ENCODE measurements at regions not wholly inside any gene's neighbourhood (a gene's known extent, or its start where the extent isn't known, plus 50 kb on each side); places are given as distances from the start of the nearest gene placed in this dataset.

- no peak for TF ChIP-seq POLR2AphosphoS5 (IDR thresholded peaks at IDR 0.05; ENCODE audit: low read depth, low read length)
- TF ChIP-seq SPI1 (IDR thresholded peaks at IDR 0.05; ENCODE audit: low read depth, low read length): no peak
- no peak for TF ChIP-seq TAF1 (IDR thresholded peaks at IDR 0.05; ENCODE audit: low read depth, low read length)
- no peak for TF ChIP-seq POU2F2 (IDR thresholded peaks at IDR 0.05; ENCODE audit: low read depth, low read length)
- no peak for TF ChIP-seq POLR2A (IDR thresholded peaks at IDR 0.05; ENCODE audit: low read depth, low read length)
- no peak for TF ChIP-seq PAX5 (IDR thresholded peaks at IDR 0.05; ENCODE audit: insufficient read depth, low read length, severe bottlenecking)
- no peak for DNase-seq (ENCODE audit: insufficient read length, low spot score)
- no peak for FAIRE-seq
Measured at GRCh38 chr1:87165177-87165576, 163.5 kb upstream of the LMO4 start.

GRCh38 chr1:87167157-87167789 is 161.4 kb upstream of the LMO4 start:
- FAIRE-seq (no peak), DNase-seq (ENCODE audit: insufficient read length, low spot score) (no peak)
- TF ChIP-seq POU2F2 (IDR thresholded peaks at IDR 0.05; ENCODE audit: low read depth, low read length) (no peak), POLR2A (IDR thresholded peaks at IDR 0.05; ENCODE audit: low read depth, low read length) (no peak), PAX5 (IDR thresholded peaks at IDR 0.05; ENCODE audit: insufficient read depth, low read length, severe bottlenecking) (no peak), POLR2AphosphoS5 (IDR thresholded peaks at IDR 0.05; ENCODE audit: low read depth, low read length) (no peak), SPI1 (IDR thresholded peaks at IDR 0.05; ENCODE audit: low read depth, low read length) (no peak), TAF1 (IDR thresholded peaks at IDR 0.05; ENCODE audit: low read depth, low read length) (no peak)

- DNase-seq (ENCODE audit: insufficient read length, low spot score) (no peak), FAIRE-seq (no peak)
- TF ChIP-seq POLR2A (IDR thresholded peaks at IDR 0.05; ENCODE audit: low read depth, low read length) (no peak), PAX5 (IDR thresholded peaks at IDR 0.05; ENCODE audit: insufficient read depth, low read length, severe bottlenecking) (no peak), TAF1 (IDR thresholded peaks at IDR 0.05; ENCODE audit: low read depth, low read length) (no peak), POU2F2 (IDR thresholded peaks at IDR 0.05; ENCODE audit: low read depth, low read length) (no peak), POLR2AphosphoS5 (IDR thresholded peaks at IDR 0.05; ENCODE audit: low read depth, low read length) (no peak), SPI1 (IDR thresholded peaks at IDR 0.05; ENCODE audit: low read depth, low read length) (no peak)
Measured at GRCh38 chr1:87167848-87168525, 160.7 kb upstream of the LMO4 start.

- TF ChIP-seq POU2F2 (IDR thresholded peaks at IDR 0.05; ENCODE audit: low read depth, low read length) (no peak), POLR2A (IDR thresholded peaks at IDR 0.05; ENCODE audit: low read depth, low read length) (no peak), POLR2AphosphoS5 (IDR thresholded peaks at IDR 0.05; ENCODE audit: low read depth, low read length) (no peak), SPI1 (IDR thresholded peaks at IDR 0.05; ENCODE audit: low read depth, low read length) (no peak), PAX5 (IDR thresholded peaks at IDR 0.05; ENCODE audit: insufficient read depth, low read length, severe bottlenecking) (no peak)
- FAIRE-seq: no peak
- DNase-seq (ENCODE audit: insufficient read length, low spot score): no peak
Measured at GRCh38 chr1:87169263-87169910, 159.3 kb upstream of the LMO4 start.

GRCh38 chr1:87170157-87170556 is 158.5 kb upstream of the LMO4 start:
- TF ChIP-seq PAX5 (IDR thresholded peaks at IDR 0.05; ENCODE audit: insufficient read depth, low read length, severe bottlenecking): no peak
- no peak for TF ChIP-seq TAF1 (IDR thresholded peaks at IDR 0.05; ENCODE audit: low read depth, low read length)
- no peak for TF ChIP-seq SPI1 (IDR thresholded peaks at IDR 0.05; ENCODE audit: low read depth, low read length)
- no peak for TF ChIP-seq POU2F2 (IDR thresholded peaks at IDR 0.05; ENCODE audit: low read depth, low read length)
- TF ChIP-seq POLR2A (IDR thresholded peaks at IDR 0.05; ENCODE audit: low read depth, low read length): no peak
- TF ChIP-seq POLR2AphosphoS5 (IDR thresholded peaks at IDR 0.05; ENCODE audit: low read depth, low read length): no peak
- FAIRE-seq (no peak), DNase-seq (ENCODE audit: insufficient read length, low spot score) (no peak)

GRCh38 chr1:87170931-87171598 is 157.6 kb upstream of the LMO4 start:
- FAIRE-seq (no peak), DNase-seq (ENCODE audit: insufficient read length, low spot score) (no peak)
- TF ChIP-seq SPI1 (IDR thresholded peaks at IDR 0.05; ENCODE audit: low read depth, low read length) (no peak), POLR2AphosphoS5 (IDR thresholded peaks at IDR 0.05; ENCODE audit: low read depth, low read length) (no peak), TAF1 (IDR thresholded peaks at IDR 0.05; ENCODE audit: low read depth, low read length) (no peak), POLR2A (IDR thresholded peaks at IDR 0.05; ENCODE audit: low read depth, low read length) (no peak), POU2F2 (IDR thresholded peaks at IDR 0.05; ENCODE audit: low read depth, low read length) (no peak), PAX5 (IDR thresholded peaks at IDR 0.05; ENCODE audit: insufficient read depth, low read length, severe bottlenecking) (no peak)

- DNase-seq (ENCODE audit: insufficient read length, low spot score): no peak
- TF ChIP-seq PAX5 (IDR thresholded peaks at IDR 0.05; ENCODE audit: insufficient read depth, low read length, severe bottlenecking) (no peak), POLR2AphosphoS5 (IDR thresholded peaks at IDR 0.05; ENCODE audit: low read depth, low read length) (no peak), POLR2A (IDR thresholded peaks at IDR 0.05; ENCODE audit: low read depth, low read length) (no peak), POU2F2 (IDR thresholded peaks at IDR 0.05; ENCODE audit: low read depth, low read length) (no peak), SPI1 (IDR thresholded peaks at IDR 0.05; ENCODE audit: low read depth, low read length) (no peak), TAF1 (IDR thresholded peaks at IDR 0.05; ENCODE audit: low read depth, low read length) (no peak)
- no peak for FAIRE-seq
Measured at GRCh38 chr1:87173231-87173630, 155.4 kb upstream of the LMO4 start.

GRCh38 chr1:87174724-87175245 is 153.9 kb upstream of the LMO4 start:
- FAIRE-seq: no peak
- TF ChIP-seq SPI1 (IDR thresholded peaks at IDR 0.05; ENCODE audit: low read depth, low read length): no peak
- no peak for TF ChIP-seq TAF1 (IDR thresholded peaks at IDR 0.05; ENCODE audit: low read depth, low read length)
- no peak for TF ChIP-seq POU2F2 (IDR thresholded peaks at IDR 0.05; ENCODE audit: low read depth, low read length)
- no peak for TF ChIP-seq PAX5 (IDR thresholded peaks at IDR 0.05; ENCODE audit: insufficient read depth, low read length, severe bottlenecking)
- no peak for TF ChIP-seq POLR2A (IDR thresholded peaks at IDR 0.05; ENCODE audit: low read depth, low read length)
- no peak for TF ChIP-seq POLR2AphosphoS5 (IDR thresholded peaks at IDR 0.05; ENCODE audit: low read depth, low read length)
- no peak for DNase-seq (ENCODE audit: insufficient read length, low spot score)
